T-helper 1 cell treated with Interleukin-12 subunit alpha and Interleukin-12 subunit beta and Interleukin-4 antibody, amounts not matched to agents 30 ng/mL and 1 ng/mL, for 36 hours (primary cell): ENCODE measurements at regions not wholly inside any gene's neighbourhood (a gene's known extent, or its start where the extent isn't known, plus 50 kb on each side); places are given as distances from the start of the nearest gene placed in this dataset.

Experiments
- intact Hi-C: fragments of 100-400 bp; cut with micrococcal nuclease; formaldehyde crosslinking; loops from one replicate; pipeline ENCODE4 v1.15.1; 2024

DNA sequence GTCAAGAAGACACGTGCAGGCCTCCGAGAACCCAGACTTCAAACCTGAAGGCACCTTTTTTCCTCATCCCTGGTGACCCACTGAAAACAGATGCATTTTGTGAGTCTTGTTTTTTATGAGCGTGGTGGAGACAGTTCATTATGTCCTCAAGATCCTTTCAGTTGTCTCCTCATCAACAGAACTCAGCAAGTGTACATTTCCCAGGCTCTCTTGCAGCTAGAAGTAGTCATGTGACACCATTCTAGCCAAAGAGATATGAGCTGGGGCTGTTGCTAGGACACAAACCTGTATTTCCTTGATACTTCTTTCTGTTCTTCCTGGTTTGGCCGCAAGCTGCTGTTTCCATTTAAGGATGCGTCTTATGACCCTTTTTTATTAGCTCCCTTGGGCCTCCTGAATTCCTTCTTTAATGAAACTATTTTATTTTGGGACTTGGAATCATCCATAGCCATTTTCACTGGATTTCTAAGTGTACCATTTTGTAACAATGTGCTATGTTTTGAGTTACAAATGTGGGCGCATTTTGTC lies 135.7 kb upstream of the FOXF1 start:
- intact Hi-C loops, result no loop called here

DNA sequence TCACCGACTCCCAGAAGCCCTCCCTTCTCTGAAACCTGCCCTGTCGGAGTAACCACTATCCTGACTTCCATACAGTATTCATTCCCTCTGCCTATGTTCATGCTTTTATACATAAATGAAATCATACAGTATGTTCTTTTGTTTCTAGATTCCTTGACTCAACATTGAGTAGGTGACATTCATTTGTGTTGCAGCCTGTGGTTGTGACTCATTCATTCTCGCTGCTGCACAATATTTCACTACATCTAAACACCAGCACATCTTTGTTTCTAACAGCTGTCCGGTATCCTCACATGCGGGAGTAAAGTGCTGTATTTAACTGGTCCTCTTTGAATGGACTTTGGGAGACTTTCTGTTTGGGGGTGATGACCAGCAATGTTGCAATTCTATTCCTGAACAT lies 135.0 kb upstream of the FOXF1 start:
- intact Hi-C loops, result no loop called here

DNA sequence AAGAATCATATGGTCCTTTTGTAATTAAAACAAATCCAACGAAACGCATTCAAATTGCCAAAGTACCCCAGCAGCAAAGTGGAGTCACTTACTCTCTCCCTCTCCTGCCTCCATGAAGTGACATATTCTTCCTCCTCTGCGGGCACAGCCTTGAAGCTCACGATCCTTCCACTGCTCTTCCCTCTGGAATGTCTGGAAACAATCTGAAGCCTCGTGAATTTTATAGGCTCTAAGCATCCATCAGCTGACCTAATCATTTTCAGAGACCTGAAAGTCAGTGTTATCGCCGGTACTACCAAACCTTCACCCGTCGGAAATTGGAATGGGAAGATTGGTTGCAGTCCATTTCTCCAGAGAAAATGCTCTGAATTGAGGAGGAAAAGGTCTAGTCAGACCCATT lies 134.5 kb upstream of the FOXF1 start:
- intact Hi-C loops, result no loop called here

DNA sequence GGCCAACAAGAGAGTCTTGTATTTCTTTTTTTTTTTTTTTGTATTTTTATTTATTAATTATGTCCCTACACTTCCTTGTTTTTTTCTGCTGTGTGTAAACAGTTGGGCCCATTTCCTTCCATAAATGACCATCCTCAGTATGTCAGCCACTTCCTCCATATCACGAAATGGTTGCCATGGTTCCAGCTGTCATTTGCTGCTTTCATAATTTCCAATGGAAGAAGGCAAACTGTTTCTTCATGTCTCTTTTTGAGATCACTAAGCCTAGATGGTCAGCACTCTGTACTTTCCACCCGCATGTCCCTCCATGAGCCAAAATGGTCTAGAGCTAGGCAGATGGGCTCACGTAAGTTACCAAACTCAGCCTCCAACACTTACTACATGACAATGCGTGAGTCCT lies 133.5 kb upstream of the FOXF1 start:
- intact Hi-C loops, result no loop called here

DNA sequence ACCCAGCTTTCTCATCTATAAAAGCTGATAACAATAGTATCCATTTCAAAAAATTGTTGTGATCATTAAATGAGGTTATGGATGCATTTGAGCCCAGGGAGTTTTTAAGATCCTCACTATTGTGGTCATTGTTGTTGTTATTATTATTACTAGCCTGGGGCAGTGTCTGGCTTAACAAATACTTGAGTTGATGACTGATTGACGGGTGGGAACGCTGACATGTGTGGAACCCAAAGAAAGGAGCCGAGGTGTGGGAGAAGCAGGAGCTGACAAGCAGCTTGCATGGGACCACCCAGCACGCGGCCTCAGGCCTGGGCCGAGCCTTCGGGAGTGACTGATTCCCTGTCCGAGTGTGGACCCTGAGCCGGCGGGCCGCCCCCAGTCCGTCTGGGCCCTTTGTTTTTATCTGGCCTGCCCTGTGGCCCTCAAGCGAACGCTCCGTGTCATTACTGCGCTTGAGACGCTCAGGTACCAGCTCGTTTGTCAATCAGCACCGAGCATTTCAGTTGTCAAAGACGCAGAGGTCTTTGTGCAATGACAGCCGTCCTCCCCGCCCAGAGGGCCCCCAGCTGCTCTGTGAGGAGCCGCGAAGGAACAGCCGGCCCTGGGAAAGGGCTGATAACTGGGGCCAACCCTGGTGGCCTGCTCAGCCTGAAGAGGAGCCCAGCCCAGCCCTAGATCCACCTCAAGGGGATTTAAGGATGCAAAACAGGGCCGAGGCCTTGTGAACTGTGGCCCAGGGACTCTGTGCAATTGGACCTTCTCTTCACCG lies 132.9 kb upstream of the FOXF1 start:
- intact Hi-C loops, result no loop called here

DNA sequence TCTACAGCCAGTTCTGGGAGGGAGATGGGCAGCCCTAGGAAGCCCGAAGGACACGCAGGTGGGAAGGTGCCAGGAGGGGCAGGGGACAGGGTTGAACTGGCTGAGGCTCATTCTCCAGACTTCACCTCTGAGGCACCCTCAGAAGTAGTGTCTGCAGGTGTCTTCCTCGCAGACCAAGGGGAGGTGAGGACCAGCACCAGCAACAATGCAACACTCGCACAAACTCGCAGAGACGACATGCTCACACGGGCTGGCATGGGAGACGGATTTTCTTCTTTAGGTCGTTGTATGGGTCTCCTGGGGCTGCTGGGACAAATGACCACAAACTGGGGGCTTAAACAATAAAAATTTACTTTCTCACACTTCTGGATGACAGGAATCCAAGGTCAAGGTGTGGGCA lies 132.2 kb upstream of the FOXF1 start:
- intact Hi-C loops, result no loop called here

DNA sequence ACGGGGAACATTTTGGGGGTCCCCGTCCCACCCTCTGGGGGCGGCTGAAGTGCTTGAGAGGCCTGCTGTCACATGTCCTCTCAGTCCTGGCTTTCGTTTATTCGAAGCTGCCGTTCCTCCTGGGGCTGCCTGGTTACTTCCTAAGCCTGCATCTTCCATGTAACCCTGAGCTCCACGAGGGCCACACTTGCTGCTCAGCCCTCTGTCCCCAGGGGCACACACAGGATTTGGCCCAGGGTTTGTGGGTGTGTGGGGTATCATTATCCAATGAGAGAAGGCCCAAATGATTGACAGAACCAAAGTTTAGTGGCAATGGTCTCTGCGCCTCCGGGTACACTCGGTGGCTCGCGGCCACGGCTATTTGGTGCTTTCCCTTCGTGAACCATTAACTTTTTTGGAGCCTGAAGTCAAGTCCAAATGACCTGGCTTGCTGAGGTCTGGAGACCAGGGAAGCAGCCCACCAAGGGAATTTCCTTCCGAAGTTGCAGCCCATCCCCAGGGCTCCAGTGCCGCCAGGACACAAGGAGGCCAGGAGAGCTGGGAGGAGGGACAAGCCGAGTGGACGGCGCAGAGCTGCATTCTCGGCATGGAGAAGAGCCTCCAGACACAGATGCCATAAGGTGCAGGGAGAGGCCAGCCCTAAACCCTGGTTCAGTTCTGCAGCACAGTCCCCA lies 131.4 kb upstream of the FOXF1 start:
- intact Hi-C loops, result no loop called here

DNA sequence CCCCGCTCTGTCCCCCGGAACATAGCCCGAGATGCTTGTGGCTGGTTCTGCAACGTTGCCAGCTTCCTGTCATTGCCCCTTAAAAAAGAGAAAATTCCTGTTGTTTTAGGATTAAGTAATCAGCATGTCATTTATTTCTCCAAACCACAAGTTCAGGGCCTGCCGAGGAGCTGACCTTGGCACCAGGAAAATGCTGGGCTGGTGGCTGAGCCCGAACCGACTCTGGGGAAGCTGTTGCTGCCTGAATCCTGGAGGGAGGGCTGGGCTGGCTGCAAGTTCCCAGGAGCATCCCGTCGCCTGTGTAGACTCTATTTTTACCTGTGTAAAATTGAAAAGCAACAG lies 130.9 kb upstream of the FOXF1 start:
- intact Hi-C loops, result no loop called here

DNA sequence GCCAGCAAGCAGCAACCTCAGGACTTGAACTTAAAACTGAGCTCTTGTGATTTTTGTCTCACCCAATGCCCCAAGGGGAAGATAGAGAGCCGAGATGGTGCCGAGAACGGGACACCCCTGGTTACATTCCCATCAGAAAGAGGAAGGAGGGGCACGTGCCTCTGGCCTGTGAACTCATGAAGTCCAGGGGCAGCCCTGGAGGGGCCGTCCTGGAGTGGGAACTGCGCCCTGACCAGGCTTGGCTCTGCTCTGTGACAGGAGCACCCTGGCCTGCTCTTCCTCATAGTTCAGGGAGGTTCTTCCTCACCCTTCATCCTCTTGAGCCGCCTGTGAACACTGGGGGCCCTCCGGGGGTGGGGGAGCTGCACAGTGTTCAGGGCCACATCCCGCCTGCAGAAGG lies 130.3 kb upstream of the FOXF1 start:
- intact Hi-C loops, result no loop called here

DNA sequence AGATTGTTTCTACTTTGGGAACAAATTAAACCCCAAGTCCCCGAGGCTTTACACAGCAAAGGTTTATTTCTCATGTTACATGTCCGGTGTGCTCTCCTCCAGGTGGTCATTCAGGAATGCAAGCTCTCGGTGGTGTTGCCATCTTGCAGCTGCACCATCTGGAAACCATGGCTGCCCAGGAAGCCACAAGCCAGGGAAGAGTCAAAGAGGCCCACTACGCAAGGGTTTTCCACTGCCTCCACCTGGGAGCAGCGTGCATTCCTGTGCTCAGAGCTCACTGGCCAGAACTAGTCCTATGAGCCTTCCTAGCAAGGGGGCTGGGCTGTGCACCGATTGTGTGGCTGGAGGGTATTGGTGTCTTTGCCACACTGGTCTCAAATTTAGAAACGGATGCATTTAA lies 128.8 kb upstream of the FOXF1 start:
- intact Hi-C loops, result no loop called here

DNA sequence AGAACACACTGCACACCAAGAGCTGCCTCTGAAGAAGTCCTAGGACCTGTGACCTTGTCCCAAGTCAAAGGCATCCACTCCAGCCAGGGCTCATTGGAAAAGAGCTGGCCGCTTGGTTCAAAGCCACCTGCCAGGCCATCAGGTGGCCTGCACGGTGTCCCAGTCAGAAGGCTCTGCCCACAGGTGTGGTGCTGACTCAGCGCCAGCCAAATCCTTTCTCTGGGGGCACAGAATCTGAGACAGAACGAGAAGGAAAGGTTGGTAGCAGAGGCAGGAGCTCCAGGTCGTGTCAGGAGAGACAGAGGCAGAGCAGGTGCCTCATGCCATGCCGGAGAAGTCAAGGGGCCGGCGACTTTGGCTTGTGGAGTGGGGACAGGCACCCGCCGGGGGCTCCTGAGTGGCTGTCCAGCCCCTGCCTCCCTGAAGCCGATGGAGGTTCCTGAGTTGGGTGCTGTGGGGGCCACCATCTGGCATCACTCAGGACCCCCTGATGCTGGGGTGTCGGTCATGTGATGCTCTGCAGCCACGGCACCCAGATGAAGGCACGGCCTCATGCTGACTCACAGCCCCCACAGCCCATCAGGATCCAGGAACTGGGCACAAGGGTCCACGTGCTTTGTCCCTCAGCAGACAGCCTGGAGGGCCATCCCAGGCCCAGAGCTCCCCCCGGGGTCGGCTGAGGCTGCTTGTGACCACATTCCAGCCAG lies 128.1 kb upstream of the FOXF1 start:
- intact Hi-C loops, result no loop called here

DNA sequence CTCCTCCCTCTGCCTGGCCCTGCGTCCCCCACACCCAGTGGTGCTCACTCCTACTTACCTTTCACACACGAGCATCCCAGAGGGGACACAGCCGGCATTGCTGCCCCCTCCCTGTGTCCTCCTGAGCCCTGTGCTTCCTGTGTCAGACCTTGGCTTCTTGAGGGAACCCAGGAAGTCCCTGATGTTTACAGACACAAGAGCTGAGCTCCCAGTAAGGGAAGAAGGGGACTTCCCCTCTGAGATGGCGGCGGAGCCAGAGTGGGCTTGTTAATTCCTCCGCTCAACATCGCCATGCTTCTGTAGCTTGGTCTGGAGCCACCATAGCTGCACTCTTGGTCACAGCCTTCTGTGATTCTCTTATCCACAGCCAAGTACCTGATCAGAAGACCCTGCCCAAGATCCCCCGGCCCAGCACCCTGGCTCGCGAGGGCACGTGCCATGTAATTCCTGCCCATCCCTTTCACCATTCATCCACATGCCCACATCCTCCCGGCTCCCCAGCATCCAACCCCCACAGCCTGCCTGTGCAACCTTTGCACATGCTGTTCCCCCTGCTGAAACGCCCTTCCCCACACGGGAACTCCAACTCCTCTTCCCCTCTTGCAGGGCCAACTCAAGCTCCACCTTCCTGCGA lies 127.4 kb upstream of the FOXF1 start:
- intact Hi-C loops, result no loop called here

DNA sequence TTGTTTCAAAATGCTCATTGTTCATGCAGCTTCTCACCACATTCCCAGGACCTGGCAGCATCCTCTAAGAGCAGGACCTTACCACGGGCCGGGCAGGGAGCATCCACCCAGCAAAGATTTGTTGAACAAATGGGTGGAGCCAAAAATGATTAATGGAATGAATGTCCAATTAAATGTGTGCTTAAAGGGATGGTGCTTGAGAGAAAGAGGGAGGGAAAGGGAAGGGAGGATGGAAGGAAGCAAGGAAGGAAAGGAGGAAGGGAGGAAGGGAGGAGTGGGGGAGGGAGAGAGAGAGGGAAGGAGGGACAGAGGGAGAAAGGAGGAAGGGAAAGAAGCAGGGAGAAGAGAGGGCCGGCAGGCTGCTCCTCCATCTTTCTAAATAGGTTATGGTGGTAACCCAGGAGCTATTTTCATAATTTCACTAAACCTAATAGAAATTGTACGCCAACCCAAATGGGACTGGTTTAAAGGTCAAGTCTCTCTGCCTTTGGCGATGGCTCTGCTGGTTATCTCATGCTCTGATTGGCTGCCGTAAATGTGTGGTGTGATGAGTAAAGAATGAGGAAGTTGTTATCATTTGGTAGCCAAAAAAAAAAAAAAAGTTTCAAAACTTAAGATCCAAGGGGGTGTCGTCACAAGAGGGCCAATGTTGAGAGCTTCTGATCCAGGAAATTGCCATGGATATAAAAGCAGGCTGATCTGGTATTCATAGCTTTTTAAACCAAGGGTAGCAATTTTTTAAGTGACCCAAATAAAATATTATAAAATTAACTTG lies 126.7 kb upstream of the FOXF1 start:
- intact Hi-C loops, result no loop called here

DNA sequence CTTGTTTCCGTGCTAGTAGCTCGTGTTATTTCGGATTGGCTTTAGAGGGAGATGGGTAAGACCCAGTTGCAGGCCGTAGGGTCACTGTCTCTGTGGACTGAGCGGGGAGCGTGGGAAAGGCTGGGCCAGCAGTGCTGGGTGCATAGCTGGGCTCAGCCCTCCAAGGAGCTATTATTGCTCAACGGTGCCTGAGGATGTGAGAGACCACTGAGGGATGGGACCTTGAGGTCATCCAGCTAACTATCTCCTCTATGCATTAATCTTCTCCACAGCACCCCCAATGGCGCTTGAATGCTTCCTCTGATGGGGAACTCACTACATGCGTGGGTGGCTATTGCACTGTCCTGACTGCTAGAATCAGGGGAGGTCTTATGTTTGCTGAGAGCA lies 126.1 kb upstream of the FOXF1 start:
- intact Hi-C loops, result no loop called here

DNA sequence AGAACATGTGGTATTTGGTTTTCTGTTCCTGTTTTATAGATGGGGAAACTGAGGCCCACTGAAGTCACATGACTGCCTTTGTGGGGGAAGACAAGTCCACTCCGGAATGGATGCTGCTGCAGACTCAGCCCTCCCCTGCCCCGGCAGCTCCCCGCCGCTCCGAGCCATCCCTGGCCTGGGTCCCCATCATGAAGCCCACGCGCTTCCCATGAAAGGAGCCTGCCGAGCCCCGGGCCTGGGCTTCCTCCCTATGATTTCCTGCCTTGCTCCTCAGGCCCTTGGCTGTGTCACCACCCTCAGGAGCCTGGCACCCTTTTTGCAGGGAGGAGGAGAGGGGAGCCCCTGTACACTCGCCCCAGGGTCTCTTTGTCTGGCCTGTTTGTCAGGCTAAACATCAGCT lies 125.3 kb upstream of the FOXF1 start:
- intact Hi-C loops, result no loop called here

DNA sequence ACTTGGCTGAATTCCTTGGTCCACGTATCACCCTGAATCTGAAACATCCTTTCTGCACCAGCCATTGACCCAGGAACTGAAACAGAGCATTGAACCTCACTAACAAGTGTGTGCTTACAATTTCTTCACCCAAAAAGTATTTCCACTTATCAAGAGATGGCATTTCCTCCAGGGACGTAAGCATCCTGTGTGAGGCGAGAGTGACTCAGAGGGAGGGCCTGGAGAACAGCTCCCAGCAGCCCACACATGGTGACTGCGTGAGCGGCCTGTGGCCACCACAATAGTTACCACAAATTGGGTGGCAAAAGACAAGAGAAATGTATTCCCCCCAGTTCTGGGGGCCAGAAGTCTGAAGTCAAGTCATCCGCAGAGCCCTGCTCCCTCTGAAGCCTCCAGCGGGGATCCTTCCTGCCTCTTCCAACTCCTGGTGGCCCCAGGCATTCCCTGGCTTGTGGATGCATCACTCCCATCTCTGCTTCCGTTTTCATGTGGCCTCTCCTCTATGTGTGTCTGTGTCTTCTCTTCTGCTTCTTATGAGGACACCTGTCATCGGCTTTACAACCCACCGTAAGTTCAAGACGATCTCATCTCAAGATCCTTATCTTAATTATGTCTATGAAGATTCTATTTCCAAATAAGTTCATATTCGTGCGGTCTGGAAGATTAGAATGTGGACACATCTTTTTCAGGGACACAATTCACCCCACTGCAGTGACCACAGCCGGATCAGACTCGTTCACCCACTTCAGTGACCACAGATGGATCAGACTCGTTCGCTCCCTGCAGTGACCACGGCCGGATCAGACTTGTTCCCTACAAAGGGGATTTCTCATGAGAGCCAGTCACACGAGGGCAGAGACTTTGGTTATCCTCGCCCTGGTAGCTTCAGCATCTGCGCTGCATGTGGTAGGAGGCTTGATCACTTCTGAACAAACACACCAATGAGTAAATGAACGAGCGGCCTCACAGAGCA lies 122.6 kb upstream of the FOXF1 start:
- intact Hi-C loops, result no loop called here

DNA sequence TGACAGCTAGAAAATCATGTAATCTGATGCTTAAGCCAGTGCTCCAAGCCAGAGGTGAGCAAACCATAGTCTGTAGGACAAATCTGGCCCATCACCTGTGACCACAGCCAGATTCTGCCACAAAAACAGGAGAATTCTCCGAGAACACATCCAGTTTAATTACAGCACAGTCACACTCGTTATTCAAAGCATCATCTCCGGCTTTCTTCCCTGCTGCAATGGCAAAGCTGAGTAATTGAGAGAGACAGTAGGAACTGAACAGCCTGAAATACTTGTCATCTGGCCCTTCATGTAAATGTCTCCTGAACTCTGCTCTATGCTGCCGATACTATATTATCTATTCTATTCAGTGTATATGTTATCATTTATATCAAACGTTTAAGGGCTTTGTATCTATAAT lies 121.4 kb upstream of the FOXF1 start:
- intact Hi-C loops, result no loop called here

DNA sequence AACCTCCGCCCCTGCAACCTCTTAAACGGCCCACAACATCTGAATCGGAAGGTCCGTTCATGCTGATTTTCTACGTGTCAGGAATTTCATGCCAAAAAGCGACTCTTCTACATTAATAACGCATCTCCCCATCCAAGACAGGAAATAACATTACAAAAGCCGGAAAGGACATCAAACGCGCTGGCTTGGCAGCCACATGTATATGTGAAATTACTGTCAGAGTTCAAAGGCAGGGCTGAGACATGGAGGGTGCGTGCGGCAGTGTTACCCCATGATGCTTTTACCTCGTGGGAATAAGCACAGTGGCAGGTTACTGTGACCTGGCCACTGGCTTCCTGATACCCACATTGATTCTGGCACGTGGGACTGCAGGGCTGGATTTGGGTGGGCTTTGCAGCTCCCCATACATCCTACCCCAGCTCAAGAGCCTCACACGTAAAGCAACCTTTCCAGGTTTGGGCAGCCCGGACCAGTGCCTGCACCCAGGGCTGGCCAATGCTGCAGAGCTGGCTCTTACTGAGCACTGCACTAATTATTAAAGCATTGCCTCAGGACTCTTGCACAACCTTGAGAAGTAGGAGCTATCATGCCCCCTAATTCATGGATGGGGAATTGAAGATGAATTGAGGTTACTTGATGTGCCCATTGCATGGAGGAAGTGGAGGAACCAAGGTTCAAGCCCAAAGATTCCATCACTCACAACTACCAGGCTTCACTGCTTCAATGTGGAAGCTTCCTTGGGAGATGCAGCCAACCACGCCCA lies 120.6 kb upstream of the FOXF1 start:
- intact Hi-C loops, result no loop called here

DNA sequence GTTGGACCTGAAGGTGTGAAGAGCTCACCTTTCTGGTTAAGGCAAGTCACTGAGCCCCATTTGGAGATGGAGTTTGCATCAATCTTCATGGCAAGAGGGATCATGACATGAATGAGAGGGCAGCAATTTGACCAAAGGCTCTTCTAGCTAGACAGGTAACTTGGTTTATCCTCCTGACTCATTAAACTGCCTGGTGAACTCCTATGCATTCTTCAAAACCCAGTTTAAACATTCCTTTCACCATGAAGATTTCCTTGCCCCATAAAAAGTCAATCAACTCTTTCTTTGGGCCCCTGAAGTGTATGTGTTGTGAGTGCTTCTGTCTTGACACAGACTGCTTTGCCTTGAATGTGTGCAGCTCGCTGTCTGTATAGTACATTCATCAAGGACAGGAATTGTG lies 120.0 kb upstream of the FOXF1 start:
- intact Hi-C loops, result no loop called here
